HepG2 (cell line): ENCODE measurements at regions not wholly inside any gene's neighbourhood (a gene's known extent, or its start where the extent isn't known, plus 50 kb on each side); places are given as distances from the start of the nearest gene placed in this dataset.

Experiments
- ATAC-seq: fragments of 200-7000 bp; cut with Tn5 transposase; 3 replicates; pipeline ENCODE4 v1.9.1; 2020; ENCODE audit warnings: mild to moderate bottlenecking, moderate library complexity
- BruUV-seq: library from RNA; stranded (reverse); fragments of 400-500 nt; replicated peaks from 2 replicates; lab custom pipeline; 2021; lab: Mats Ljungman, UMichigan
- CTCF ChIA-PET: fragments of 300-600 bp; formaldehyde crosslinking; extraction: SDS; loops from one replicate; lab custom pipeline; 2021; ENCODE audit warnings: low total read pairs, inconsistent platforms, low intra/inter-chr PET ratio; lab: Yijun Ruan, JAX
- POLR2A ChIA-PET: fragments of 350-600 bp; sonication (Branson Sonifier 250); formaldehyde crosslinking; loops from one replicate; lab custom pipeline; 2020; ENCODE audit warnings: antibody characterized with exemption, inconsistent platforms; lab: Yijun Ruan, JAX
- DNase-seq: peaks from one replicate; pipeline ENCODE4 v3.0.0-alpha.2; 2015; ENCODE audit warnings: low spot score
- FAIRE-seq: peaks from 3 replicates; lab custom pipeline; 2011; peaks lifted over from hg19 to GRCh38; lab: Jason Lieb, UNC
- H2AFZ ChIP-seq: one replicate; pipeline ENCODE4 v1.6.1; 2011; ENCODE audit warnings: low read length, inconsistent platforms
- H3K27ac ChIP-seq: fragments of 300-600 bp; 3 replicates; pipeline ENCODE4 v1.8.0; 2011; ENCODE audit warnings: mixed run types, mild to moderate bottlenecking, mixed read lengths, low read length, inconsistent platforms; ENCODE audit not compliant: insufficient read depth; ENCODE audit errors: extremely low read length
- H3K27me3 ChIP-seq, 2 experiments: fragments of 200-600 bp in 1 of 2; 2 replicates in 1 of 2; 3 replicates in 1 of 2; pipeline versions ENCODE4 v1.6.0 to v1.8.0; 2011; ENCODE audit warnings: low read length in 2 of 2, mild to moderate bottlenecking in 2 of 2, moderate library complexity in 2 of 2, inconsistent platforms in 1 of 2; ENCODE audit not compliant: insufficient read depth in 2 of 2, control insufficient read depth in 1 of 2
- H3K36me3 ChIP-seq, 2 experiments: fragments of 200-600 bp in 1 of 2; replicated peaks in 1 of 2; 2 replicates in 1 of 2; 3 replicates in 1 of 2; pipeline versions ENCODE4 v1.5.1 to v1.8.0; 2011; ENCODE audit warnings: low read length in 2 of 2, inconsistent platforms in 1 of 2; ENCODE audit not compliant: insufficient read depth in 2 of 2, control insufficient read depth in 1 of 2
- H3K4me1 ChIP-seq: 2 replicates; pipeline ENCODE4 v1.5.1; 2012; ENCODE audit warnings: low read length, inconsistent platforms; ENCODE audit not compliant: insufficient read depth
- H3K4me2 ChIP-seq: 2 replicates; pipeline ENCODE4 v1.6.0; 2011; ENCODE audit warnings: low read depth, low read length, inconsistent platforms
- H3K4me3 ChIP-seq, 3 experiments: fragments of 200-600 bp in 1 of 3; sonication (generic), shearing (Covaris generic) in 1 of 3; replicated peaks in 1 of 3; 2 replicates each; pipeline ENCODE4 v1.5.1; 2011 to 2016; ENCODE audit warnings: low read length in 3 of 3, inconsistent platforms in 2 of 3, low read depth in 2 of 3, mild to moderate bottlenecking in 2 of 3, control low read depth in 1 of 3, mixed read lengths in 1 of 3; ENCODE audit not compliant: insufficient read depth in 1 of 3
- H3K79me2 ChIP-seq: one replicate; pipeline ENCODE4 v1.6.1; 2011; ENCODE audit warnings: low read length, inconsistent platforms; ENCODE audit not compliant: insufficient read depth
- H3K9ac ChIP-seq: 2 replicates; pipeline ENCODE4 v1.6.0; 2011; ENCODE audit warnings: mild to moderate bottlenecking, low read depth, low read length, inconsistent platforms; ENCODE audit not compliant: insufficient read depth
- H3K9me3 ChIP-seq: 2 replicates; pipeline ENCODE4 v1.5.1; 2012; ENCODE audit warnings: mild to moderate bottlenecking, low read length
- H4K20me1 ChIP-seq: 2 replicates; pipeline ENCODE4 v1.6.0; 2011; ENCODE audit warnings: inconsistent platforms, mild to moderate bottlenecking, low read length, moderate library complexity; ENCODE audit not compliant: insufficient read depth
- ARID3A ChIP-seq: IDR thresholded peaks from 2 replicates; pipeline ENCODE4 v1.6.1; 2012; ENCODE audit warnings: low read depth, low read length, improper control_type of control experiment
- CHD2 ChIP-seq: IDR thresholded peaks from 2 replicates; pipeline ENCODE4 v1.6.1; 2011; ENCODE audit warnings: low read depth, low read length, improper control_type of control experiment
- NCOA2 ChIP-seq: sonication (generic); formaldehyde crosslinking; IDR thresholded peaks from 2 replicates; pipeline ENCODE4 v1.8.0; 2022; ENCODE audit warnings: inconsistent platforms
- NFIB ChIP-seq: sonication (generic); formaldehyde crosslinking; IDR thresholded peaks from 2 replicates; pipeline ENCODE4 v1.9.0; 2021; ENCODE audit warnings: missing genetic modification reagents, mild to moderate bottlenecking, borderline replicate concordance
- SOX6 ChIP-seq, 2 experiments: fragments of 450-650 bp in 1 of 2; sonication (generic) in 1 of 2; formaldehyde crosslinking in 1 of 2; IDR thresholded peaks; 2 replicates each; pipeline versions ENCODE4 v1.4.0 to v1.6.1; 2017 to 2020; ENCODE audit warnings: antibody characterized with exemption in 1 of 2, mild to moderate bottlenecking in 1 of 2, missing genetic modification reagents in 1 of 2
- TCF7L2 ChIP-seq: IDR thresholded peaks from 2 replicates; pipeline ENCODE4 v1.6.1; 2011; ENCODE audit warnings: mild to moderate bottlenecking, low read depth, low read length, moderate library complexity
- ZNF577 ChIP-seq: sonication (generic); formaldehyde crosslinking; IDR thresholded peaks from 2 replicates; pipeline ENCODE4 v1.4.0; 2020; ENCODE audit warnings: mild to moderate bottlenecking, low read depth, missing genetic modification reagents, borderline replicate concordance
- WGBS: methylation state at CpG from one replicate; pipeline ENCODE4 v1.1.6; 2017; ENCODE audit warnings: low lambda C conversion rate; 5-methylcytosine and 5-hydroxymethylcytosine counted together
- in situ Hi-C: cut with HindIII; loops from 2 replicates; pipeline ENCODE4 v1.10.0; 2017; ENCODE audit warnings: low pct_unique_long_range_greater_than_20kb; ENCODE audit not compliant: extremely low pct_ligation_motif_present
- intact Hi-C: fragments of 100-400 bp; cut with micrococcal nuclease; formaldehyde crosslinking; loops from one replicate; pipeline ENCODE4 v1.10.0; 2022; ENCODE audit not compliant: unreplicated experiment
- TF ChIP-seq, protein P1 (sequence below): sonication (generic); formaldehyde crosslinking; IDR thresholded peaks from 2 replicates; pipeline ENCODE4 v1.4.0; 2020; ENCODE audit warnings: missing genetic modification reagents, mild to moderate bottlenecking, borderline replicate concordance
- TF ChIP-seq, protein P2 (sequence below): sonication (generic); formaldehyde crosslinking; IDR thresholded peaks from 2 replicates; pipeline ENCODE4 v1.4.0; 2020; ENCODE audit warnings: low read depth, missing genetic modification reagents

DNA sequence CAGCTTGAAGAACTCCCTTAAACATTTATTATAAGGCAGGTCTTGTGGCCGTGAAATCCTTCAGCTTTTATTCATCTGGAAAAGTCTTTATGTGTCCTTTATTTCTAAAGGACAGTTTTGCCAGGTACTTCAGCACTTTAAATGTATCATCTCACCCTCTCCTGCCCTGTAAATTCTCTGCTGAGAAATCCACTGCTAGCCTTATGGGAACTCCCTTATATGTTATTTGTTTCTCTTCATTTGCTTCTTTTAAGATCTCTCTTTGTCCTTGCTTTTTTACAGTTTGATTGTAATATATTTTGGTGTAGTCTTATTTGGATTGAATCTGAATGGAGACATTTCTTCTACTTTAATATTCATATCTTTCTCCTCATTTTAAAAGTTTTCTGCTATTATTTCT is 86.7 kb upstream of the RBMS3 start:
- Histone ChIP-seq H2AFZ (no peak overlapping the region), H3K27ac (no peak overlapping the region), H3K79me2 (no peaks in the 10 kb centered on the region), H3K36me3 (no peaks in the 10 kb centered on the region), H3K9ac (no peak overlapping the region), H3K9me3 (peaks cover 25% of the 10 kb centered on the region), H3K4me3 (no peak overlapping the region), H3K27me3 (no peaks in the 10 kb centered on the region), H3K4me2 (no peak overlapping the region), H4K20me1 (no peaks in the 10 kb centered on the region), H3K4me1 (no peaks in the 10 kb centered on the region)
- 8% methylated on average over 1 of the region's 1 CpG for WGBS
- FAIRE-seq (no peak), DNase-seq (no peak), ATAC-seq (no peak)
- intact Hi-C loops (no loop called here), in situ Hi-C loops (no loop called here)
- no peak for TF ChIP-seq SOX6 (IDR thresholded peaks at IDR 0.05)
- no peak for TF ChIP-seq SOX6 (CRISPR knock-in tag; IDR thresholded peaks at IDR 0.05)
- no peak for TF ChIP-seq NFIB (CRISPR knock-in tag)
- TF ChIP-seq ZNF577 (CRISPR knock-in tag): no peak
- TF ChIP-seq, protein P1, sequence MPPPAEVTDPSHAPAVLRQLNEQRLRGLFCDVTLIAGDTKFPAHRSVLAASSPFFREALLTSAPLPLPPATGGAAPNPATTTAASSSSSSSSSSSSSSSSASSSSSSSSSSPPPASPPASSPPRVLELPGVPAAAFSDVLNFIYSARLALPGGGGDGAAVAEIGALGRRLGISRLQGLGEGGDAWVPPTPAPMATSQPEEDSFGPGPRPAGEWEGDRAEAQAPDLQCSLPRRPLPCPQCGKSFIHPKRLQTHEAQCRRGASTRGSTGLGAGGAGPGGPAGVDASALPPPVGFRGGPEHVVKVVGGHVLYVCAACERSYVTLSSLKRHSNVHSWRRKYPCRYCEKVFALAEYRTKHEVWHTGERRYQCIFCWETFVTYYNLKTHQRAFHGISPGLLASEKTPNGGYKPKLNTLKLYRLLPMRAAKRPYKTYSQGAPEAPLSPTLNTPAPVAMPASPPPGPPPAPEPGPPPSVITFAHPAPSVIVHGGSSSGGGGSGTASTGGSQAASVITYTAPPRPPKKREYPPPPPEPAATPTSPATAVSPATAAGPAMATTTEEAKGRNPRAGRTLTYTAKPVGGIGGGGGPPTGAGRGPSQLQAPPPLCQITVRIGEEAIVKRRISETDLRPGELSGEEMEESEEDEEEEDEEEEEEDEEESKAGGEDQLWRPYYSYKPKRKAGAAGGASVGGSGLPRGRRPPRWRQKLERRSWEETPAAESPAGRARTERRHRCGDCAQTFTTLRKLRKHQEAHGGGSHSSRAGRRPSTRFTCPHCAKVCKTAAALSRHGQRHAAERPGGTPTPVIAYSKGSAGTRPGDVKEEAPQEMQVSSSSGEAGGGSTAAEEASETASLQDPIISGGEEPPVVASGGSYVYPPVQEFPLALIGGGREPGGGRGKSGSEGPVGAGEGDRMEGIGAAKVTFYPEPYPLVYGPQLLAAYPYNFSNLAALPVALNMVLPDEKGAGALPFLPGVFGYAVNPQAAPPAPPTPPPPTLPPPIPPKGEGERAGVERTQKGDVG: no peak
- TF ChIP-seq TCF7L2: no peak
- no peak for TF ChIP-seq ARID3A
- TF ChIP-seq, protein P2, sequence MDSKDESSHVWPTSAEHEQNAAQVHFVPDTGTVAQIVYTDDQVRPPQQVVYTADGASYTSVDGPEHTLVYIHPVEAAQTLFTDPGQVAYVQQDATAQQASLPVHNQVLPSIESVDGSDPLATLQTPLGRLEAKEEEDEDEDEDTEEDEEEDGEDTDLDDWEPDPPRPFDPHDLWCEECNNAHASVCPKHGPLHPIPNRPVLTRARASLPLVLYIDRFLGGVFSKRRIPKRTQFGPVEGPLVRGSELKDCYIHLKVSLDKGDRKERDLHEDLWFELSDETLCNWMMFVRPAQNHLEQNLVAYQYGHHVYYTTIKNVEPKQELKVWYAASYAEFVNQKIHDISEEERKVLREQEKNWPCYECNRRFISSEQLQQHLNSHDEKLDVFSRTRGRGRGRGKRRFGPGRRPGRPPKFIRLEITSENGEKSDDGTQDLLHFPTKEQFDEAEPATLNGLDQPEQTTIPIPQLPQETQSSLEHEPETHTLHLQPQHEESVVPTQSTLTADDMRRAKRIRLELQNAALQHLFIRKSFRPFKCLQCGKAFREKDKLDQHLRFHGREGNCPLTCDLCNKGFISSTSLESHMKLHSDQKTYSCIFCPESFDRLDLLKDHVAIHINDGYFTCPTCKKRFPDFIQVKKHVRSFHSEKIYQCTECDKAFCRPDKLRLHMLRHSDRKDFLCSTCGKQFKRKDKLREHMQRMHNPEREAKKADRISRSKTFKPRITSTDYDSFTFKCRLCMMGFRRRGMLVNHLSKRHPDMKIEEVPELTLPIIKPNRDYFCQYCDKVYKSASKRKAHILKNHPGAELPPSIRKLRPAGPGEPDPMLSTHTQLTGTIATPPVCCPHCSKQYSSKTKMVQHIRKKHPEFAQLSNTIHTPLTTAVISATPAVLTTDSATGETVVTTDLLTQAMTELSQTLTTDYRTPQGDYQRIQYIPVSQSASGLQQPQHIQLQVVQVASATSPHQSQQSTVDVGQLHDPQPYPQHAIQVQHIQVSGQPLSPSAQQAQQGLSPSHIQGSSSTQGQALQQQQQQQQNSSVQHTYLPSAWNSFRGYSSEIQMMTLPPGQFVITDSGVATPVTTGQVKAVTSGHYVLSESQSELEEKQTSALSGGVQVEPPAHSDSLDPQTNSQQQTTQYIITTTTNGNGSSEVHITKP (CRISPR knock-in tag): no peak
- TF ChIP-seq NCOA2 (CRISPR knock-in tag): no peak
- TF ChIP-seq CHD2: no peak
- POLR2A ChIA-PET: no interaction called here
- CTCF ChIA-PET: no interaction called here
- no TSS peak for BruUV-seq
